K562 (cell line): ENCODE measurements at regions not wholly inside any gene's neighbourhood (a gene's known extent, or its start where the extent isn't known, plus 50 kb on each side); places are given as distances from the start of the nearest gene placed in this dataset.

Experiments used
- ATAC-seq: fragments of 200-7000 bp; cut with Tn5 transposase; 3 replicates; pipeline ENCODE4 v1.9.1; 2020; ENCODE audit warnings: moderate library complexity
- BruUV-seq: library from RNA; stranded (reverse); fragments of 400-500 nt; replicated peaks from 2 replicates; lab custom pipeline; 2021; lab: Mats Ljungman, UMichigan
- CTCF ChIA-PET: fragments of 300-600 bp; formaldehyde crosslinking; extraction: SDS; loops from one replicate; lab custom pipeline; 2021; ENCODE audit warnings: low intra/inter-chr PET ratio; lab: Yijun Ruan, JAX
- POLR2A ChIA-PET: fragments of 300-600, 350-650 bp; sonication (Branson Sonifier 250); formaldehyde crosslinking; extraction: SDS; loops from one replicate; lab custom pipeline; 2021; ENCODE audit warnings: antibody characterized with exemption, inconsistent platforms; lab: Yijun Ruan, JAX
- DNase-seq, 4 experiments: peaks; one replicate each; pipeline versions ENCODE4 v3.0.0 to v3.0.0-alpha.2; 2011 to 2018; ENCODE audit warnings: low spot score in 3 of 4, mixed read lengths in 3 of 4; ENCODE audit errors: extremely low read depth in 1 of 4
- FAIRE-seq: peaks from 2 replicates; lab custom pipeline; 2011; peaks lifted over from hg19 to GRCh38; lab: Jason Lieb, UNC
- H2AFZ ChIP-seq: 2 replicates; pipeline ENCODE4 v1.6.0; 2011; ENCODE audit warnings: low read depth, low read length, control low read depth, inconsistent platforms
- H3K27ac ChIP-seq: fragments of 200-600 bp; 3 replicates; pipeline ENCODE4 v1.8.0; 2011; ENCODE audit warnings: low read depth, mild to moderate bottlenecking, control low read depth, inconsistent platforms, low read length, moderate library complexity, mixed read lengths; ENCODE audit errors: extremely low read depth
- H3K27me3 ChIP-seq, 2 experiments: fragments of 300-600 bp in 1 of 2; 2 replicates in 1 of 2; 3 replicates in 1 of 2; pipeline versions ENCODE4 v1.6.0 to v1.8.0; 2011; ENCODE audit warnings: inconsistent platforms in 2 of 2, low read length in 2 of 2, mild to moderate bottlenecking in 1 of 2, mixed read lengths in 1 of 2, moderate library complexity in 1 of 2; ENCODE audit not compliant: control insufficient read depth in 2 of 2, insufficient read depth in 2 of 2
- H3K36me3 ChIP-seq: fragments of 300-600 bp; 3 replicates; pipeline ENCODE4 v1.8.0; 2011; ENCODE audit warnings: mild to moderate bottlenecking, low read length, inconsistent platforms; ENCODE audit not compliant: control insufficient read depth, insufficient read depth
- H3K4me1 ChIP-seq, 2 experiments: fragments of 200-600 bp in 1 of 2; replicated peaks in 1 of 2; 2 replicates in 1 of 2; 3 replicates in 1 of 2; pipeline versions ENCODE4 v1.5.1 to v1.8.0; 2011; ENCODE audit warnings: inconsistent platforms in 2 of 2, low read length in 2 of 2, mild to moderate bottlenecking in 1 of 2, mixed read lengths in 1 of 2, moderate library complexity in 1 of 2; ENCODE audit not compliant: control insufficient read depth in 2 of 2, insufficient read depth in 2 of 2
- H3K4me2 ChIP-seq: 2 replicates; pipeline ENCODE4 v1.6.1; 2011; ENCODE audit warnings: low read length, control low read depth, inconsistent platforms, mixed read lengths; ENCODE audit not compliant: insufficient read depth
- H3K4me3 ChIP-seq: fragments of 200-600 bp; sonication (generic), shearing (Covaris generic); 2 replicates; pipeline ENCODE4 v1.5.1; 2016; ENCODE audit warnings: control low read depth, inconsistent platforms
- H3K79me2 ChIP-seq: fragments of 200-600 bp; 3 replicates; pipeline ENCODE4 v1.8.0; 2011; ENCODE audit warnings: low read length, inconsistent platforms; ENCODE audit not compliant: control insufficient read depth, insufficient read depth
- H3K9ac ChIP-seq, 2 experiments: 2 replicates each; pipeline versions ENCODE4 v1.6.0 to v1.6.1; 2011; ENCODE audit warnings: low read depth in 2 of 2, low read length in 2 of 2, control low read depth in 1 of 2, inconsistent platforms in 1 of 2, mild to moderate bottlenecking in 1 of 2, mixed read lengths in 1 of 2; ENCODE audit not compliant: insufficient read depth in 1 of 2
- H3K9me1 ChIP-seq: one replicate; pipeline ENCODE4 v1.6.0; 2011; ENCODE audit warnings: inconsistent platforms, mild to moderate bottlenecking, low read length, moderate library complexity; ENCODE audit not compliant: control insufficient read depth, insufficient read depth
- H3K9me3 ChIP-seq: replicated peaks from 2 replicates; pipeline ENCODE4 v1.5.1; 2011; ENCODE audit warnings: low read depth, low read length, inconsistent platforms; ENCODE audit not compliant: control insufficient read depth, insufficient read depth
- H4K20me1 ChIP-seq: replicated peaks from 2 replicates; pipeline ENCODE4 v1.6.1; 2011; ENCODE audit warnings: low read length, inconsistent platforms, mixed read lengths; ENCODE audit not compliant: control insufficient read depth, insufficient read depth
- CHAMP1 ChIP-seq: fragments of 450-650 bp; IDR thresholded peaks from 2 replicates; pipeline ENCODE4 v1.6.1; 2016; ENCODE audit warnings: mild to moderate bottlenecking
- CXXC5 ChIP-seq: fragments of 250-450 bp; sonication (Bioruptor Pico); IDR thresholded peaks from 2 replicates; pipeline ENCODE4 v1.8.0; 2022; ENCODE audit warnings: inconsistent platforms, mild to moderate bottlenecking, moderate library complexity
- MTA1 ChIP-seq: fragments of 450-650 bp; IDR thresholded peaks from 2 replicates; pipeline ENCODE4 v1.6.1; 2017; ENCODE audit warnings: borderline replicate concordance
- NCOA1 ChIP-seq: fragments of 450-650 bp; IDR thresholded peaks from 2 replicates; pipeline ENCODE4 v1.6.1; 2016; ENCODE audit warnings: low read depth
- TCF15 ChIP-seq: fragments of 250-450 bp; sonication (Bioruptor Pico); IDR thresholded peaks from 2 replicates; pipeline ENCODE4 v1.8.0; 2022; ENCODE audit warnings: moderate library complexity, mild to moderate bottlenecking, inconsistent platforms
- ZBTB1 ChIP-seq: sonication (generic); formaldehyde crosslinking; IDR thresholded peaks from 2 replicates; pipeline ENCODE4 v1.8.1; 2023; ENCODE audit warnings: missing genetic modification reagents, low read depth, mild to moderate bottlenecking, borderline replicate concordance
- WGBS: fragments of 100-300 bp; shearing (Covaris generic); methylation state at CpG from one replicate; pipeline ENCODE4 v1.1.6; 2016; ENCODE audit warnings: low coverage, mixed read lengths; ENCODE audit not compliant: insufficient coverage; ENCODE audit errors: missing lambda C conversion rate; 5-methylcytosine and 5-hydroxymethylcytosine counted together
- in situ Hi-C: fragments of 300-500 bp; cut with MboI; formaldehyde crosslinking; loops from 4 replicates; pipeline ENCODE4 v1.15.0; 2018; ENCODE audit warnings: inconsistent platforms, mixed read lengths
- intact Hi-C: fragments of 100-400 bp; cut with micrococcal nuclease; formaldehyde crosslinking; loops from 2 replicates; pipeline ENCODE4 v1.14.2; 2022

- H3K27ac ChIP-seq = no peak overlapping the region
- H3K79me2 ChIP-seq = no peaks in the 10 kb centered on the region
- ChIA-PET POLR2A (no interaction called here), CTCF (no interaction called here)
- H3K4me2 ChIP-seq = no peak overlapping the region
- H3K36me3 ChIP-seq = no peaks in the 10 kb centered on the region
- no peak overlapping the region for H2AFZ ChIP-seq
- no peaks in the 10 kb centered on the region for H3K27me3 ChIP-seq
- TF ChIP-seq MTA1 (no peak), ZBTB1 (CRISPR knock-in tag) (no peak), CHAMP1 (no peak), NCOA1 (no peak), CXXC5 (CRISPR knock-in tag) (no peak), TCF15 (CRISPR knock-in tag) (no peak)
- FAIRE-seq = no peak
- H3K9me3 ChIP-seq = no peaks in the 10 kb centered on the region
- no peaks in the 10 kb centered on the region for H3K9me1 ChIP-seq
- H3K9ac ChIP-seq = no peak overlapping the region
- no peak for DNase-seq
- 0% methylated on average over 3 of the region's 3 CpGs for WGBS
- H3K4me3 ChIP-seq = no peak overlapping the region
- BruUV-seq = no TSS peak
- in situ Hi-C loops (no loop called here), intact Hi-C loops (no loop called here)
- H4K20me1 ChIP-seq = no peaks in the 10 kb centered on the region
- no peaks in the 10 kb centered on the region for H3K4me1 ChIP-seq
- ATAC-seq = no peak
These were observed 1772.0 kb upstream of the FLRT2 start for GRCh38 chr14:83757916-83758315.
